ENCODE measurements at regions not wholly inside any gene's neighbourhood (a gene's known extent, or its start where the extent isn't known, plus 50 kb on each side); places are given as distances from the start of the nearest gene placed in this dataset.
"Not testable (repeated sequence)": the region's sequence is repeated elsewhere in the genome, so short reads cannot be mapped to it uniquely, and the experiment has no call there.

DNA sequence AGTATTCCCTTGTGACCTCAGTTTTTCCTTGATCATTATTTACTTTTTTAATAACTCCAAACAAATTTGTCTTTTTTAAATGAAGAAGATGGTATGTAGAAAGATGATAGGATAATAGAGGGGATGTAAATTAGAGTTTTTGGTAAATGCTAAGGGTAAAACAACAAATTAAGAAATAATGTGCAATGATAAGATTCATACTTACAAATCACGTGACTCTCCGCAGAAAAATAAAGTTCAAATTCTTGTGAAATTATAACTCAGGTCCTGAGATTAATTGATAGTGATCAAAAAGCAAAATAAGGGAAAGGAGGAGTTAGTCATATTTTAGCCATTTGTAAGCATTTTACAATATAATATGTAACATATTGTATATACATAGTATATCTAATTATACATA is 304.1 kb upstream of the KCNH7 start:
- no peaks in the 10 kb centered on the region for H3K27me3 ChIP-seq
- H3K27ac ChIP-seq: no peak overlapping the region
- no peaks in the 10 kb centered on the region for H3K36me3 ChIP-seq
- DNase-seq (ENCODE audit: low spot score): no peak
- H3K4me1 ChIP-seq: no peaks in the 10 kb centered on the region
- H3K4me3 ChIP-seq: no peak overlapping the region
- peaks cover 0 to 5% of the 10 kb centered on the region in 2 donors for H3K9me3 ChIP-seq
- TF ChIP-seq, protein P1, sequence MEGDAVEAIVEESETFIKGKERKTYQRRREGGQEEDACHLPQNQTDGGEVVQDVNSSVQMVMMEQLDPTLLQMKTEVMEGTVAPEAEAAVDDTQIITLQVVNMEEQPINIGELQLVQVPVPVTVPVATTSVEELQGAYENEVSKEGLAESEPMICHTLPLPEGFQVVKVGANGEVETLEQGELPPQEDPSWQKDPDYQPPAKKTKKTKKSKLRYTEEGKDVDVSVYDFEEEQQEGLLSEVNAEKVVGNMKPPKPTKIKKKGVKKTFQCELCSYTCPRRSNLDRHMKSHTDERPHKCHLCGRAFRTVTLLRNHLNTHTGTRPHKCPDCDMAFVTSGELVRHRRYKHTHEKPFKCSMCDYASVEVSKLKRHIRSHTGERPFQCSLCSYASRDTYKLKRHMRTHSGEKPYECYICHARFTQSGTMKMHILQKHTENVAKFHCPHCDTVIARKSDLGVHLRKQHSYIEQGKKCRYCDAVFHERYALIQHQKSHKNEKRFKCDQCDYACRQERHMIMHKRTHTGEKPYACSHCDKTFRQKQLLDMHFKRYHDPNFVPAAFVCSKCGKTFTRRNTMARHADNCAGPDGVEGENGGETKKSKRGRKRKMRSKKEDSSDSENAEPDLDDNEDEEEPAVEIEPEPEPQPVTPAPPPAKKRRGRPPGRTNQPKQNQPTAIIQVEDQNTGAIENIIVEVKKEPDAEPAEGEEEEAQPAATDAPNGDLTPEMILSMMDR (IDR thresholded peaks at IDR 0.05): no peak

DNA sequence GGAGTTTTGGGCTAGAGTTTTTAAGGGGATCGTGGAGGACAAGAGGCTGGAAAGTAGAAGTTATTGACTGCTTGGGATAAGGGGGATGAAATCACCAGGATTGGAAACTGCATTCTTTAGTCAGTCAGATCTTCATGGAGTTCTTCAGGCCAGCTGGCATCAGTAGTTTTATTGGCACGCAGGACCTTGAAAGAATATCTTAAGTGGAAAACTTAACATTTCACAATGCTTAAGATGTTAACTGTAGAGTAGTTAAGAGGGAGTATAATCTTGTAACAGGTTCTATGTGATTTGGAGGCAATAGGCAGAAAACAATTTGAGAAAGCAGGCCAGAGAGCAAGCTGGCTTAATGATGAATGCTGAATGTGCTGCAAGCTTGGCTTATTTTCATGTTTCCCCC is 300.4 kb upstream of the KCNH7 start:
- Histone ChIP-seq H3K4me3 (no peak overlapping the region), H3K36me3 (no peaks in the 10 kb centered on the region), H3K9me3 (no peaks in the 10 kb centered on the region), H3K27ac (no peak overlapping the region), H3K27me3 (no peaks in the 10 kb centered on the region), H3K4me1 (no peaks in the 10 kb centered on the region)
- TF ChIP-seq, protein P1 (IDR thresholded peaks at IDR 0.05): no peak
- no peak for DNase-seq (ENCODE audit: low spot score)

DNA sequence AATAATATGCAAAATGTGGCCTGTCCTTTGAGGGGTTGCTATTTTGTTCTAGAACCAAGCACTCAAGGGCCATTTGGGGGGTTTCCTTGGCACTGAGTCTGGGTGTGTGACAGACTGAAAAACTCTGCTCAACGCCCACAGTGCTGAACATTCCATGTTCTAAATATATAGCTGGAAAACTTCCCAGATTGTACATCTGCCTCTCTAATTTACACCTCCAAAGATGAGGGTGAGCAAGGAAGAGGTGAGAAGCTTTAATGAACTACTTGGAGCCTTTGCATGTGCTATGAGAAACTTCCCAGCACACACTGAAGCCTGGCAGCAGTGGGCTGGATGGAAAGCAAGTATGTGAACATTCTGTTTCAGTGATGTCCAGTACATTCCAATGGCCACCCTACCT is 296.7 kb upstream of the KCNH7 start:
- DNase-seq (ENCODE audit: low spot score): no peak
- TF ChIP-seq, protein P1 (IDR thresholded peaks at IDR 0.05): no peak
- H3K9me3 ChIP-seq: no peaks in the 10 kb centered on the region
- H3K27me3 ChIP-seq: no peaks in the 10 kb centered on the region
- no peaks in the 10 kb centered on the region for H3K4me1 ChIP-seq
- H3K27ac ChIP-seq: no peak overlapping the region
- no peaks in the 10 kb centered on the region for H3K36me3 ChIP-seq
- H3K4me3 ChIP-seq: no peak overlapping the region

DNA sequence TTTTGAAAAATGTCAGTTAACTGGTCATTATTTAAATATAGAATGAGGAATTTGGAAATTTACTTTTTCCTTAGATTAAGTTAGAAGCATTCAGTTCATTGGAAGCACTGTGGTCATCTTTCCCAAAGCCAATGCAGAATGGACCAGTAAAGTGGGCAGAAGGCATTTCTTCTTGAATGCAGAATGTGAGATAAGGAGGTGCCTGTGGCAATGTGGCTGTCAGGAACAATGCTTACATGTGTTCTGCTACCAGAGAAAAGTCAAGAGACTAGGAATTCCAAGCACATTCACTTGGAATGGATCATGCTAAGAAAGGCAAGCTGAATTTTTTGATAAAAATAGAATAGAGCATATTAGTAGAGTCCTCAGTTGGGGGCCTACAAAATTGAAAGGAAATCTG is 295.0 kb upstream of the KCNH7 start:
- Histone ChIP-seq H3K36me3 (no peaks in the 10 kb centered on the region), H3K4me3 (no peak overlapping the region), H3K27me3 (no peaks in the 10 kb centered on the region), H3K9me3 (no peaks in the 10 kb centered on the region), H3K4me1 (no peaks in the 10 kb centered on the region), H3K27ac (peak overlapping the region in 1 of 2 donors; percentile 46)
- no peak for DNase-seq (ENCODE audit: low spot score)
- TF ChIP-seq, protein P1 (IDR thresholded peaks at IDR 0.05): no peak

DNA sequence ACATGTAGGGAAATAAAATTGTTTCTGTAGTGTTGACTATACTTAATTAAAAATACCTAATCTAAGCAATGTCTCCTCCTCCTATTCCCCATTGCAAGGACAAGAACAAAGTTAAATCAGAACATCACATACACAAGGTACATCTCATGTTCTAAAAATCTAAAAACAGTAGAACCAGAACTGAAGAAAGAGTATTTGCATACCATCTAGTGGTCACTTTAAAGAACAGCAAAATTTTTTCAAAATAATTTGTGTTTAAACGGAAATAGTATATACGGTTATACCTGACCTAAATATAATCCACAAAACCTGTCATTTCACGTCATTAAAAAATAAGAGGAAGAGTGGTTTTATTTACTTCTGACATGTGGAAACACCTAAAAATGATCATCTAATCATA is 294.3 kb upstream of the KCNH7 start:
- peak overlapping the region in 1 of 2 donors; percentile 46 for H3K27ac ChIP-seq
- H3K4me1 ChIP-seq: no peaks in the 10 kb centered on the region
- no peaks in the 10 kb centered on the region for H3K27me3 ChIP-seq
- DNase-seq (ENCODE audit: low spot score): no peak
- TF ChIP-seq, protein P1 (IDR thresholded peaks at IDR 0.05): peak in 1 of 2 donors; percentile 62
- H3K4me3 ChIP-seq: no peak overlapping the region
- no peaks in the 10 kb centered on the region for H3K36me3 ChIP-seq
- no peaks in the 10 kb centered on the region for H3K9me3 ChIP-seq

DNA sequence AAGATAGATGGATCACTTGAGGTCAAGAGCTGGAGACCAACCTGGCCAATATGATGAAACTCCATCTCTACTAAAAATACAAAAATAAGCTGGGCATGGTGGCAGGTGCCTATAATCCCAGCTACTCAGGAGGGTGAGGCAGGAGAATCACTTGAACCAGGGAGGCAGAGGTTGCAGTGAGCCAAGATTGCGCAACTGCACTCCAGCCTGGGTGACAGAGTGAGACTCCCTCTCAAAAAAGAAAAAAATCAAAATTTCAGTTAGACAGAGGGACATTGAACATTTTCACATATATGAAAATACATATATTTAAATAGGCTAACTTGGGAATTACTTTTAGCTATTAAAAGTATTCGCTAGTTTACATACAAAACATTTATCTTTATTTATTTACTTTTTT is 293.6 kb upstream of the KCNH7 start:
- not testable (repeated sequence) for DNase-seq (ENCODE audit: low spot score); H3K27me3 ChIP-seq; H3K4me1 ChIP-seq; H3K36me3 ChIP-seq; H3K9me3 ChIP-seq; H3K4me3 ChIP-seq; H3K27ac ChIP-seq

All from right atrium auricular region (tissue), 2 donors.